ENCODE measurements at regions not wholly inside any gene's neighbourhood (a gene's known extent, or its start where the extent isn't known, plus 50 kb on each side); places are given as distances from the start of the nearest gene placed in this dataset.

DNA sequence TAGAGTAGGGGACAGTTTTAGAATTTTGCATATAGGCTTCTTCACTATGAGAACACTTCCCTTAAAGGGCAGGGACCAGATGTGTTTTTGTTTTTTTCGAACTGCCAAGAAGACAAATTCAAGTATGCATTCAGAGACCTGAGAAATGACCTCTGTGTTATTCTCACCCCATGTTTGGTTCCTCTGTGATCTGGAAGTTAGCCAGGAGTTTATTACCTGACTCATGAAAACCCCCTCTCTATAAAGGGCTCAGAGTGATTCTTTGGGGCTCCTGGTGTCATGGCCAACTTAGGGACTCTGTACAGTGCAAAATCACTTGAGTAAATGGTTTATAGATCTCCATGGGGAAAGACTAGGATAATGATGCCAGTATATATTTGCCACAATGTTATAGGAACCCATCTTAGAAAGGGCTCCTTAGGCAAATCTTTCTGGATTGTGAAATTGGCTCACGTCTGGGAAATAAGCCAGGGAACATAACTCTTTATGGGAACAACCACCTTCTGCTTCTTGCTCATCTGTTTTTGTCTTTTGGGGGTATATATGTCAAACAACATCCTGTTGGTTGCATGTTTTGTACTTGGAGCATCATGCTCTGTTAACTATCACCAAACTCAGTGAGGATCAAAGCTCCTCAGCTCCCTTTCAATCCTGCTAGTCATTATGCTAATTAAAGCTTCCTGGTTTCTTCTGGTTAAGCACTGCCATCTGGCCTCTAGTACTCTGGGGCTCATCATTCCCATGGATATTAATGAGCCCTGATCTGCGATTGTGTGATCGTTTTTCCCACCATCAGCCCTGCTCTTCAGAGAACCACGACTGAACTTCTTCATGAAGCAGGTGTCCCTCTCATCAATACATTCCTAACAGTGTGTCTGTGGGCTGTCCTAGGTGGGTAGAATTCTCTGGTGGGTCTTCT, 173.4 kb upstream of the CDH12 start:
- no peak overlapping the region for H3K4me3 Mint-ChIP-seq
- H3K36me3 Mint-ChIP-seq, result no peaks in the 10 kb centered on the region
- no peaks in the 10 kb centered on the region for H3K4me1 Mint-ChIP-seq
- no peaks in the 10 kb centered on the region for H3K9me3 Mint-ChIP-seq
- H3K27me3 Mint-ChIP-seq, result no peaks in the 10 kb centered on the region
- peak overlapping the region; percentile 48 for H3K27ac Mint-ChIP-seq

DNA sequence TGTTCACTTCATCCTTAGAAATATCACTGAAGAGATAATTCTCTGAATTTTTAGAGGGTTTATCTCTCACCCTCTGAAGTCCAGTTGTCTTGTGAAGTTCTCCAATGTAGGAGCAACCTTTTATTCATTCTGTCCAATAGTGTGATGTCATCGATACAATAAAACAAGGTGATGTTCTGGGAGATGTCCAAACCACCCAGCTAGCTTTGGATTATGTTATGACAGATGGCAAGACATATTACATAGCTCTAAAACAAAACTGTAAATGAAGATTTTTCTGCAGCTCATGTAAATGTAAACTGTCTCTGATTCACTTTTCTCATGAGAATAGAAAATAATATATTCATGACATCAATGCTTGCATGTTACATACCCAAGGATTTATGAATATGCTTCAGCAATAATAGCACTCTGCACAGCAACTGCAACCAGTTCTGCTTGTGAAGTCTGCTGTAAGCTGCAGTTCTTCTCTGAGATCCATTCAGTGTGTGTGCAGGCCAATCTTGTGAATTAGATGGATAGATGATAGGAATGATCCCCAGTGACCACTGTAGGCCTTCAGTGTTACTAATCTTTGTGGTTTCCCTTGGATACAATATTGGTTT, 172.6 kb upstream of the CDH12 start:
- Mint-ChIP-seq H3K4me1 (no peaks in the 10 kb centered on the region), H3K27me3 (no peaks in the 10 kb centered on the region), H3K27ac (no peak overlapping the region), H3K4me3 (no peak overlapping the region), H3K36me3 (no peaks in the 10 kb centered on the region), H3K9me3 (no peaks in the 10 kb centered on the region)

DNA sequence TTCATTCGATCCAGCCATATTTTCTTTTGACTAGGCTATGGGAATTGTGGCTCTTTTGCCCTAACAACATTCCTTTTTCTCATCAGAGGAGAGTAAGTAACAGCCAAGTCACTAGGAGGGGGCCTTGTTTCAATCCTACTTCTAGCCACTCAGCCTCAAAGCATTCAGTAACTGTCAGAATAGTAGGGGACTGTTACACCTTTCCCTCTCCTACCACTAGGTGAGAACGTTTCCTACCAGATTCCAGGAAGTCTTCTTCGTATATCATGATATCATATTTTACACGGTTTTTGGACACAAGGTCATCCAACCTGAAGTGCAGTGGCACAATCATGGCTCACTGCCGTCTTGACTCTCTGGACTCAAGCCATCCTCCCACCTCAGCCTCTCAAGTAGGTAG, 171.3 kb upstream of the CDH12 start:
- Mint-ChIP-seq H3K9me3 (no peaks in the 10 kb centered on the region), H3K4me1 (no peaks in the 10 kb centered on the region), H3K4me3 (no peak overlapping the region), H3K27ac (no peak overlapping the region), H3K27me3 (no peaks in the 10 kb centered on the region), H3K36me3 (no peaks in the 10 kb centered on the region)

DNA sequence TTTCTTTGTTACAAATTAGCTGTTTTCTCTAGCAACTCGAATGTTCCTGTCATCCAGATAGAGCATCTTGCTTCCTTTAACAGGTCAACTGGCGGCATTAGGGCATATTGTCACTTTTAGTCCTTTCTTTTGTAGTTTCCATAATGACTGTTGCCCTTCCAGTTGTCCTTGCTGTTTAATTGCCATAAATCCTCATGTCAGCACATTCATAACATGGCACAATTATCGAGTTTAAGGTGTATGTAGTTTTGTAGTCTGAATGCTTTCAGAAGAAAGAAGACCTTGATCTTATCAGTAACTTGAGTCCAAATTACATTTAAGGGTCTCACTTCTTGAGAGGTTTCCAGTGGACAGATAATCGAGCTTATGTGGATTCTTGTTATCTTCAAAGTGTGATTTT, 161.7 kb upstream of the CDH12 start:
- H3K4me3 Mint-ChIP-seq, result no peak overlapping the region
- no peak overlapping the region for H3K27ac Mint-ChIP-seq
- peaks cover 6% of the 10 kb centered on the region for H3K4me1 Mint-ChIP-seq
- H3K27me3 Mint-ChIP-seq, result no peaks in the 10 kb centered on the region
- H3K36me3 Mint-ChIP-seq, result no peaks in the 10 kb centered on the region
- no peaks in the 10 kb centered on the region for H3K9me3 Mint-ChIP-seq

DNA sequence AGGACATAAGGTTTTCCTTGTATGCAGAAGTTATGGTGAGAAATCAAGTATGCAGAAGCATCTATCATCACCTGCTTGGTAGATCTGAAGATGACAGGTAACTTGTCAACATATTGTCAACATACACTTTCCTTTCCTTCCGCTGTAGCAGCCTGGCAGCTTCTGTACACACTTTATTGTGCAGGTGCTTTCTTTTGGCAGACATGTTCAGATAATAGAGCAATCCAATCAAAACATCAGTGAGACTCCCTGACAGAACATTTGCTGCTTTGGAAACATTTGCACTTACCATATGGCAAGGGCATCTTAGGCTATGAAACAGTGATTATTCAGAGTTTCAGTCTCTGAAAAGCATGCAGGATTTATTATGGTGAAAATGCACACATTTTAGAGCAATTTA, 161.1 kb upstream of the CDH12 start:
- H3K9me3 Mint-ChIP-seq, result no peaks in the 10 kb centered on the region
- no peaks in the 10 kb centered on the region for H3K36me3 Mint-ChIP-seq
- no peak overlapping the region for H3K4me3 Mint-ChIP-seq
- peaks cover 6% of the 10 kb centered on the region for H3K4me1 Mint-ChIP-seq
- H3K27ac Mint-ChIP-seq, result no peak overlapping the region
- no peaks in the 10 kb centered on the region for H3K27me3 Mint-ChIP-seq

DNA sequence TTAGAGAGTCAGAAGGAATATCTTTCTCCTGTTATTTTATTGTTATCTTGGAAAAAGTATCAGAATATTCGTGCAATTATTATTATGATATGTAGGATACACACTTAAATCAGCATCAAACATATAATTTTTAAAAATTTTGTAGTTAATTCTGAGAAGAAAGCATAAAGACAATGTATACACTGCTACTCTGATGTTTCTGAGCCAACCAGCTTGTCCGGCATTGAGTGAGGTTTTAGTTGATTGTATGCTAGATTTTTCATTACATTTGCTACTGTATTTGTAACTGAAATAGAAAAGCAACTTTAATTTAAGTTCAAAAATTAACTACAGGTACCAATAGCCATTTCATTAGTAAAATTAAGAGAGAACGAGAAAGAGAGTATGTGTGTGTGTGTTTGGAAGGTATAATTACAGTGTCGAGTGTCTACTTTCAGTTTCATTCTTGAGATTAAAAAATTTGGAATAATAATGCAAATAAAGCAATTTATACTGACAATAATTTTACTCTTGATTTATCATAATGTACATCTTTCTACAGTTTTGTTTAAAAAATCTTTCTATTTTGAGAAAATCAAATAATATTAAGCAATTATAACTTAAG, 160.4 kb upstream of the CDH12 start:
- Mint-ChIP-seq H3K4me1 (peaks cover 6% of the 10 kb centered on the region), H3K27ac (no peak overlapping the region), H3K27me3 (no peaks in the 10 kb centered on the region), H3K9me3 (no peaks in the 10 kb centered on the region), H3K36me3 (no peaks in the 10 kb centered on the region), H3K4me3 (peak overlapping the region; percentile 75)

DNA sequence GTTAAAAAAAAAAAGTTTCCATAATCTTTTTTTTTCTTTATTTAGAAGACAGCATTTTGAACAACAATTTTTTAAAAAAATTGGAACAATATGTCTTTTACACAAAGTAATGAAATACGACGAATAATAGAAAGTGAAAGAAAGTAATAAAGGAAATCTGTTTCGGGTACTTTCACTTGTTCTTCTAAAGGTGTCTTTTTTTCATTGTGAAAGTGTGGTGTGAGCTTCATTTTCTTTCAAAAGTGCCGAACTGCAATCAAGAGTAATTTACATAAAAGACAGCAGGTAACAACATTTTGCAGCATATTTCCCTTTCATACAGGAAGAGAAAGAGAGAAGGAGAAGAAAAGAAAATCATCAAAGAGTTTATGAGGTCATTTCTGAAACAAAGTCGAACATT, 159.7 kb upstream of the CDH12 start:
- no peaks in the 10 kb centered on the region for H3K36me3 Mint-ChIP-seq
- no peak overlapping the region for H3K27ac Mint-ChIP-seq
- no peaks in the 10 kb centered on the region for H3K27me3 Mint-ChIP-seq
- H3K9me3 Mint-ChIP-seq, result no peaks in the 10 kb centered on the region
- peaks cover 6% of the 10 kb centered on the region for H3K4me1 Mint-ChIP-seq
- H3K4me3 Mint-ChIP-seq, result peak overlapping the region; percentile 75

DNA sequence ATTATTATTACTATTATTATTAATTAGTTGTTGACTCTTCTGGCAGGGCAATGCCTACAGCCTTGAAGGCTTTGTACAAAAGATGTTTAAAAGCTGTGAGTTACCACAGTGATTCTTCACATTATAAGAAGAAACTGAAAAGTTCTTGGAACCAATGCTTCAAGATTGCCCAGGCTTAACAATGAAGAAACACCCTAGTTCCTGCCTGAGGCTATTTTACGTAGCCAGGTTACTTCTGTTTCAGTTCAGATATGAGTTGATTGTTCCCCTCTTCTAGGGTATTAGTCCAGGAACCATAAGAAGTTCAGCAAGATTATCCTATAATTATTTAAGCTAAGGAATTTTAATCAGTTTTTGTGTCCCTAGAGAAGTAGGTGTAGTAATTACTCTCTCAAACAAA, 154.6 kb upstream of the CDH12 start:
- H3K9me3 Mint-ChIP-seq, result no peaks in the 10 kb centered on the region
- H3K4me3 Mint-ChIP-seq, result no peak overlapping the region
- no peaks in the 10 kb centered on the region for H3K27me3 Mint-ChIP-seq
- H3K4me1 Mint-ChIP-seq, result peaks cover 3% of the 10 kb centered on the region
- no peak overlapping the region for H3K27ac Mint-ChIP-seq
- no peaks in the 10 kb centered on the region for H3K36me3 Mint-ChIP-seq

DNA sequence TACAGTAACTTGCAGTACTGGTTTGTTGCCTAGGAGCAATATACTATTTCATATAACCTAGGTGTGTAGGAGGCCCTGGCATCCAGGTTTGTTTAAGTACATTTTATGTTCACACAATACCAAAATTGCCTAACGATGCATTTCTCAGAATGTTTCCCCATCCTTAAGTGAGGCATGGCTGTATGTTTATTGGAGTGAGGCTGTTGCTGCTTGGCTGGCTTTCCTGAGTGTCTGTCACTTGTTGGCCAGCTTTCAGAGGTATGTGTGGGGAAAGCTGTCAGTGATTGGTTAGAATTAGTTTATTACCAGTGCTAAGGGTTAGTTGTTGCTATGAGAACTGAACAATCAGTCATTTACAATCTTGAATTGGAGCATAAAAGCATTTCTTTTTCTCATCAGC, 154.1 kb upstream of the CDH12 start:
- no peaks in the 10 kb centered on the region for H3K4me1 Mint-ChIP-seq
- no peak overlapping the region for H3K27ac Mint-ChIP-seq
- H3K4me3 Mint-ChIP-seq, result no peak overlapping the region
- H3K27me3 Mint-ChIP-seq, result no peaks in the 10 kb centered on the region
- H3K9me3 Mint-ChIP-seq, result no peaks in the 10 kb centered on the region
- H3K36me3 Mint-ChIP-seq, result no peaks in the 10 kb centered on the region

DNA sequence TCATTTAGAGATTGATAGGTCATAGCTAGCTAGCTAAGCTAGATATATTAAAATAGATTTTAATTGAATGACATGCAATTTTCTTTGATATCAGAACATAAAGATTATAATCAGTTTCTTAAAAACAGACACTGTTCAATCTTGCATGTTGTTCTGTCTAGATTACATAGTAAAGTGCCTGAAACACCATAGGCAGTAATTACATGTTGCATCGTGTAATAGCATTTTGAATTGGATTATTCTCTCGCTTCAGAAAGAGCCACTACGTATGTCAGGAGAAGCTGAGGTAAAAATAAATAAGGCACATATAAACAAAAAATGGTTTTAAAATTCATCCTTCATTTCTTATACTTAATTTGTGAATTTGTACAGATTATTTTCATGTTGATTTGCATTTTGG, 148.0 kb upstream of the CDH12 start:
- H3K27me3 Mint-ChIP-seq, result no peaks in the 10 kb centered on the region
- H3K4me3 Mint-ChIP-seq, result no peak overlapping the region
- no peaks in the 10 kb centered on the region for H3K4me1 Mint-ChIP-seq
- H3K27ac Mint-ChIP-seq, result no peak overlapping the region
- no peaks in the 10 kb centered on the region for H3K36me3 Mint-ChIP-seq
- H3K9me3 Mint-ChIP-seq, result peaks cover under 1% of the 10 kb centered on the region

DNA sequence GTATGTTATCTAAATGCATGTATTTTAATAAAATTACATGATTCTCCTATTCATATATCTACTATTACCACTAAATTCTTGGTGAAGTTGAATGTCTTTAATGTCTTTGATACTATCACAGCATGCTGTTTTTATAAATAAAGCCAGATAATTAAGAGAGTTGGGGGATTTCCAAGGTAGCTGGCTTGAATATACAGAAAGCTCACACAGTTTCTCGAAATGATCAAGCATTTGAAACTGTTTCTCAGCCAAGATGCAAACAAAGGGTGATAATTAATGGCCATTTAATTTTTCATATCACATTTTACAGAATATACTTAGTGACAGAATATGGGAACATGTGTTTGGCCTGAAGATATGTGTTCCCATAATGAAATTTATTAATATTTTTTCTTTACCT, 145.6 kb upstream of the CDH12 start:
- H3K27ac Mint-ChIP-seq, result no peak overlapping the region
- peaks cover 10% of the 10 kb centered on the region for H3K9me3 Mint-ChIP-seq
- H3K27me3 Mint-ChIP-seq, result no peaks in the 10 kb centered on the region
- no peaks in the 10 kb centered on the region for H3K36me3 Mint-ChIP-seq
- no peak overlapping the region for H3K4me3 Mint-ChIP-seq
- H3K4me1 Mint-ChIP-seq, result no peaks in the 10 kb centered on the region

DNA sequence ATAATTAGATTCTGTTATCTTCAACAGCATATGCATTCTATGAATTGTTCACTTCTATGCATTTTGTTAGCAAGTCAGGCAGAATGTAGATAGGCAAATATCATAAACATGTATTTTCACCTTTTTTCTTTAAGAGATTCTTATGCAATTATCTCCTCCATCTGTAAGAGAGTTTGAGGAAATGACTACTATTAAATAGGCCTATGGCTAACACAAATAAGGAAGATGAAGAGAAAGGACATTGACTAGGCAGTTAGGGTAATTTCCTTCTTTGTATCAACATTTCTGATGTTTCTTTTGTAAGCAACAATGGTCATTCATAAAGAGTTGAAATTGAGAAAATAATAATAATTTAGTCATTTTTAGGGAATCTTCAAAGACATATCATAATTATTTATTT, 145.2 kb upstream of the CDH12 start:
- Mint-ChIP-seq H3K27ac (no peak overlapping the region), H3K9me3 (peaks cover 10% of the 10 kb centered on the region), H3K36me3 (no peaks in the 10 kb centered on the region), H3K4me3 (no peak overlapping the region), H3K27me3 (no peaks in the 10 kb centered on the region), H3K4me1 (no peaks in the 10 kb centered on the region)

DNA sequence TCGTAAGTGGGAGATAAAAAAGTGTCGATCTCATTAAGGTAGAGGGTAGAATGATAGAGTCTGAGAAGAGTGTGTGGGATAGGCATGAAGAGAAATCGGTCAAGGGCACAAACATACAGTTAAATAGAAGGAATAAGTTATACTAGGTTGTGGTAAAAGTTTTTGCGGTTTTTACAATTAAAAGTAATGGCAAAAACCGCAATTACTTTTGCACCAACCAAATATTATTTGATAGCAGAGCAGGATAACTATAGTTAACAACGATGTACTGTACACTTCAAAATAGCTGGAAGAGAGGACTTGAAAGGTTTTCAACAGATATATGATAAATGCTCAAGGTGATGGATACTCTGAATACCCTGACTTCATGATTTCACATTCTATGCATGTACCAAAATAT, 135.8 kb upstream of the CDH12 start:
- Mint-ChIP-seq H3K27ac (no peak overlapping the region), H3K36me3 (no peaks in the 10 kb centered on the region), H3K4me1 (no peaks in the 10 kb centered on the region), H3K4me3 (no peak overlapping the region), H3K9me3 (peaks cover 12% of the 10 kb centered on the region), H3K27me3 (no peaks in the 10 kb centered on the region)

DNA sequence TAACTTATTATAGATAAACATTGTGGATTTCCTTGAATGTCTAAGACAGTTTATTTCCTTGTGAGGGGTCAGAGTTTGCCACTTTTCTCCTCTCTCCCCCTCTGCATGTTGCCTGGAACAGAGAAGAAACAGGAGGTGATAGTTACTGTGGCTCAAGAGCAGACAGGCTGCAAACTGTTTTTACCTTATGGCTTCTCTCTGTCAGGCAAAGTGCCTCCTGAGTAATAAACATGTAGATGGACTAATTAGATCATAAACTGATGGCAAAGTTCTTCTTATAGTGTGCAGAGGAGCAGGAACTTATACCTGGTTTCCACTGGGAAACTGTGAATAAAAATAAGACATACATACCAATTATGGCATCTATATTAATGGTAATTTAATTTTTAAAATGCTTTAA, 133.1 kb upstream of the CDH12 start:
- H3K4me1 Mint-ChIP-seq, result no peaks in the 10 kb centered on the region
- no peak overlapping the region for H3K4me3 Mint-ChIP-seq
- peaks cover 12% of the 10 kb centered on the region for H3K9me3 Mint-ChIP-seq
- H3K27ac Mint-ChIP-seq, result no peak overlapping the region
- no peaks in the 10 kb centered on the region for H3K27me3 Mint-ChIP-seq
- H3K36me3 Mint-ChIP-seq, result no peaks in the 10 kb centered on the region

DNA sequence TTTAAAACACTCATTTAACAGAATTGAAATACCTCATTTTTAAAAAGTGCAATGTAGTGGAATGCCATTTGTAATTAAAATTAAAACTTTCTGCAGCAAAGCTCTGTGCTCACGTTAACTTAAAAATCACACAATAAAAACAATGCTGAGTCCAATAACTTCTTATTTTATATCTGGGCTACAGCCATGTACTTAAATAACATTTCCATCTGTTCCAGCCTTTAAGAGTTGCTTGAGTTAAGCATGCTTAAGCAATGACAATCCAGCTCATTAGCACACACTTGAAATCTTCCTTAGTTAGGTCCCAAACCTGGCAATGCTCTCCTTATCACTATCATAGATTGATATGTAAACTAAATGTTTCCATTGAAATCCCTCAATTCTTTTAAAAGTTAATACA, 132.3 kb upstream of the CDH12 start:
- Mint-ChIP-seq H3K4me3 (no peak overlapping the region), H3K9me3 (peaks cover 12% of the 10 kb centered on the region), H3K27me3 (no peaks in the 10 kb centered on the region), H3K36me3 (no peaks in the 10 kb centered on the region), H3K4me1 (no peaks in the 10 kb centered on the region), H3K27ac (no peak overlapping the region)

DNA sequence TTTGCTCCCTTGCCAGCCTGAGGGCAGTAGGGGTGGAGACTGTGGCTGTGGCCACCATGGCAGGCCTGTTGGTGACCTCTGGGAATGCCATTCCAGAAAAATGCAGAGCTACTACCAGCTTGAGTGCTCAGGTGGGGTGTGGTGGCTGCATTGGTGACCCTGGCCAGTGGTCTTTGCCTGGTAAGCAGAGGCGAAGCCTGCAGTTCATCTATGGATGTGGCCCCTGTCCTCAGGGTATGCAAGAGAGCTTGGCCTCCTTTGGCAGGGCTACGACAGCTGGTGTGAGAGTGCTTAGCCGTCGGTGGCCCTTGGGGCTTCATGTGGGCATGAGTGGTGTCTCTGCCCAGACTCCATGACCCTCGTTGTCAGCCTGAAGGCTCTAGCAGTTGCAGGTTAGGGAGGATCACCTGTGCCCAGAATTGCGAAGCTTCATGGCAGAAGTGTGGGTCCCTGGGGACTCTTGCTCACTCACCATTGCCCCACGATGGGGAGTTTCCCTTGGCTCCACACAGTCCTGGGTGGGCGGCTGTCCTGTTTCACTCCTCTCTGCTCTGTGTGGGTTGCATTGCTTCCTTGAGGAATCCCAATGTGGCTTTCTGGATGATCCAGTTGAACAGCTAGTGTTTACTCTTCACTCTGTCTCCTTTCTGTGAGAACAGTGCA, 117.9 kb upstream of the CDH12 start:
- Mint-ChIP-seq H3K9me3 (peaks cover 6% of the 10 kb centered on the region), H3K27ac (no peak overlapping the region), H3K27me3 (no peaks in the 10 kb centered on the region), H3K4me1 (no peaks in the 10 kb centered on the region), H3K36me3 (peaks cover 2% of the 10 kb centered on the region), H3K4me3 (no peak overlapping the region)

Measured in activated naive CD4-positive, alpha-beta T cell treated with anti-CD3 and anti-CD28 coated beads, Interleukin-2, amount 50 U/mL, for 24 hours (primary cell).